Panc1 (cell line): ENCODE measurements at regions not wholly inside any gene's neighbourhood (a gene's known extent, or its start where the extent isn't known, plus 50 kb on each side); places are given as distances from the start of the nearest gene placed in this dataset.

Source experiments
- ATAC-seq: fragments of 200-7000 bp; cut with Tn5 transposase; 2 replicates; pipeline ENCODE4 v1.9.1; 2020; ENCODE audit warnings: mild to moderate bottlenecking, moderate library complexity
- BruUV-seq: library from RNA; stranded (reverse); fragments of 400-500 nt; replicated peaks from 2 replicates; lab custom pipeline; 2021; lab: Mats Ljungman, UMichigan
- CTCF ChIA-PET: fragments of 300-600 bp; sonication (Branson Sonifier 250); formaldehyde crosslinking; loops from one replicate; lab custom pipeline; 2022; ENCODE audit warnings: antibody characterized with exemption; lab: Charles Lee
- POLR2A ChIA-PET: fragments of 300-600 bp; sonication (Branson Sonifier 250); formaldehyde crosslinking; loops from one replicate; lab custom pipeline; 2022; ENCODE audit warnings: antibody characterized with exemption; lab: Charles Lee
- DNase-seq: peaks from one replicate; pipeline ENCODE4 v3.0.0-alpha.2; 2010; ENCODE audit warnings: low read depth, low spot score
- H3K27ac ChIP-seq: 2 replicates; pipeline ENCODE4 v1.5.1; 2011; ENCODE audit warnings: mild to moderate bottlenecking, low read length, inconsistent platforms
- H3K27me3 ChIP-seq: fragments of 200-500 bp; sonication (Bioruptor generic); 2 replicates; pipeline ENCODE4 v1.6.0; 2014; ENCODE audit warnings: low read length, inconsistent platforms; ENCODE audit not compliant: control insufficient read depth, insufficient read depth
- H3K36me3 ChIP-seq: fragments of 200-500 bp; sonication (Bioruptor generic); 2 replicates; pipeline ENCODE4 v1.5.1; 2014; ENCODE audit warnings: inconsistent platforms, mild to moderate bottlenecking, low read length, moderate library complexity; ENCODE audit not compliant: control insufficient read depth, insufficient read depth
- H3K4me1 ChIP-seq: 2 replicates; pipeline ENCODE4 v1.5.1; 2011; ENCODE audit warnings: inconsistent platforms, mild to moderate bottlenecking, low read length, moderate library complexity; ENCODE audit not compliant: control insufficient read depth, insufficient read depth
- H3K4me3 ChIP-seq, 2 experiments: 2 replicates each; pipeline ENCODE4 v1.5.1; 2011 to 2012; ENCODE audit warnings: low read depth in 2 of 2, low read length in 2 of 2, mild to moderate bottlenecking in 2 of 2, inconsistent platforms in 1 of 2, moderate library complexity in 1 of 2
- H3K9me3 ChIP-seq: fragments of 200-500 bp; sonication (Bioruptor generic); 2 replicates; pipeline ENCODE4 v1.5.1; 2014; ENCODE audit warnings: low read depth, mild to moderate bottlenecking, inconsistent platforms, low read length, moderate library complexity; ENCODE audit not compliant: control insufficient read depth, insufficient read depth
- CTCF ChIP-seq: fragments of 450-650 bp; IDR thresholded peaks from 2 replicates; pipeline ENCODE4 v1.5.1; 2017; ENCODE audit warnings: mild to moderate bottlenecking
- POLR2AphosphoS5 ChIP-seq: IDR thresholded peaks from 2 replicates; pipeline ENCODE4 v1.6.1; 2012; ENCODE audit warnings: mild to moderate bottlenecking, low read depth, low read length, moderate library complexity
- REST ChIP-seq, 2 experiments: IDR thresholded peaks; 2 replicates each; pipeline ENCODE4 v1.6.1; 2011 to 2012; ENCODE audit warnings: low read depth in 2 of 2, control low read depth in 1 of 2, low read length in 1 of 2, mild to moderate bottlenecking in 1 of 2, moderate library complexity in 1 of 2; ENCODE audit not compliant: insufficient read depth in 1 of 2
- SIN3A ChIP-seq: IDR thresholded peaks from 2 replicates; pipeline ENCODE4 v1.6.1; 2012; ENCODE audit warnings: low read depth, mild to moderate bottlenecking, low read length, moderate library complexity, borderline replicate concordance; ENCODE audit not compliant: insufficient read depth
- TCF7L2 ChIP-seq: IDR thresholded peaks from 2 replicates; pipeline ENCODE4 v1.6.1; 2011; ENCODE audit warnings: mild to moderate bottlenecking, low read depth, low read length, inconsistent platforms
- in situ Hi-C: cut with HindIII; loops from 2 replicates; pipeline ENCODE4 v1.10.0; 2016; ENCODE audit warnings: low sequenced_read_pairs, low pct_unique_long_range_greater_than_20kb
- intact Hi-C: fragments of 100-400 bp; cut with micrococcal nuclease; formaldehyde crosslinking; loops from one replicate; pipeline ENCODE4 v1.10.0; 2022; ENCODE audit not compliant: unreplicated experiment

- no peaks in the 10 kb centered on the region for H3K36me3 ChIP-seq
- POLR2A ChIA-PET: no interaction called here
- in situ Hi-C loops (no loop called here), intact Hi-C loops (no loop called here)
- BruUV-seq: no TSS peak
- no peak for TF ChIP-seq POLR2AphosphoS5
- TF ChIP-seq CTCF: no peak
- TF ChIP-seq REST (IDR thresholded peaks at IDR 0.05; ENCODE audit: insufficient read depth in 1 of 2, low read depth in 2 of 2, low read length in 1 of 2): no peak
- no peak for TF ChIP-seq TCF7L2
- TF ChIP-seq SIN3A: no peak
- H3K27ac ChIP-seq: no peak overlapping the region
- H3K4me1 ChIP-seq: no peaks in the 10 kb centered on the region
- CTCF ChIA-PET: no interaction called here
- ATAC-seq: no peak
- H3K9me3 ChIP-seq: no peaks in the 10 kb centered on the region
- no peak for DNase-seq
- H3K4me3 ChIP-seq: no peak overlapping the region
- no peaks in the 10 kb centered on the region for H3K27me3 ChIP-seq
Observed at GRCh38 chr9:74107692-74108091, 389.4 kb upstream of the RORB start.

GRCh38 chr9:74115976-74116375, 381.2 kb upstream of the RORB start:
- ATAC-seq: no peak
- Histone ChIP-seq H3K4me3 (no peak overlapping the region), H3K36me3 (no peaks in the 10 kb centered on the region), H3K9me3 (no peaks in the 10 kb centered on the region), H3K27ac (no peak overlapping the region), H3K4me1 (no peaks in the 10 kb centered on the region), H3K27me3 (no peaks in the 10 kb centered on the region)
- CTCF ChIA-PET: no interaction called here
- no TSS peak for BruUV-seq
- intact Hi-C loops (no loop called here), in situ Hi-C loops (no loop called here)
- POLR2A ChIA-PET: no interaction called here
- no peak for DNase-seq
- TF ChIP-seq CTCF (no peak), TCF7L2 (no peak), REST (IDR thresholded peaks at IDR 0.05; ENCODE audit: insufficient read depth in 1 of 2, low read depth in 2 of 2, low read length in 1 of 2) (no peak), POLR2AphosphoS5 (no peak), SIN3A (no peak)
